ENCODE measurements at regions not wholly inside any gene's neighbourhood (a gene's known extent, or its start where the extent isn't known, plus 50 kb on each side); places are given as distances from the start of the nearest gene placed in this dataset.

GRCh38 chr5:106677057-106677456 lies 993.7 kb downstream of the EFNA5 start:
- ChIA-PET POLR2A (no interaction called here), CTCF (no interaction called here)
- Mint-ChIP-seq H3K9me3 (ENCODE audit: unreplicated experiment) (peaks cover 7% of the 10 kb centered on the region), H3K36me3 (ENCODE audit: insufficient read depth, unreplicated experiment) (no peaks in the 10 kb centered on the region), H3K27ac (ENCODE audit: low read depth, unreplicated experiment) (no peak overlapping the region), H3K4me1 (ENCODE audit: insufficient read depth, unreplicated experiment) (no peaks in the 10 kb centered on the region), H3K27me3 (ENCODE audit: insufficient read depth, unreplicated experiment) (no peaks in the 10 kb centered on the region), H3K4me3 (ENCODE audit: unreplicated experiment) (no peak overlapping the region)
- TF ChIP-seq CTCF (IDR thresholded peaks at IDR 0.05; ENCODE audit: unreplicated experiment), result no peak
- no peak for DNase-seq (ENCODE audit: unreplicated experiment)
- intact Hi-C loops (cut with micrococcal nuclease), result no loop called here
- no TSS peak for BruUV-seq (replicated peaks)

- no TSS peak for BruUV-seq (replicated peaks)
- POLR2A ChIA-PET, result no interaction called here
- no peaks in the 10 kb centered on the region for H3K27me3 Mint-ChIP-seq (ENCODE audit: insufficient read depth, unreplicated experiment)
- no peak overlapping the region for H3K4me3 Mint-ChIP-seq (ENCODE audit: unreplicated experiment)
- no peak for TF ChIP-seq CTCF (IDR thresholded peaks at IDR 0.05; ENCODE audit: unreplicated experiment)
- intact Hi-C loops (cut with micrococcal nuclease), result no loop called here
- peaks cover 7% of the 10 kb centered on the region for H3K9me3 Mint-ChIP-seq (ENCODE audit: unreplicated experiment)
- no peaks in the 10 kb centered on the region for H3K4me1 Mint-ChIP-seq (ENCODE audit: insufficient read depth, unreplicated experiment)
- DNase-seq (ENCODE audit: unreplicated experiment), result no peak
- H3K27ac Mint-ChIP-seq (ENCODE audit: low read depth, unreplicated experiment), result no peak overlapping the region
- CTCF ChIA-PET, result no interaction called here
- H3K36me3 Mint-ChIP-seq (ENCODE audit: insufficient read depth, unreplicated experiment), result no peaks in the 10 kb centered on the region
Measured at GRCh38 chr5:106675687-106676086, 995.0 kb downstream of the EFNA5 start.

GRCh38 chr5:106673941-106674340 lies 996.8 kb downstream of the EFNA5 start:
- Mint-ChIP-seq H3K27me3 (ENCODE audit: insufficient read depth, unreplicated experiment) (no peaks in the 10 kb centered on the region), H3K36me3 (ENCODE audit: insufficient read depth, unreplicated experiment) (no peaks in the 10 kb centered on the region), H3K4me1 (ENCODE audit: insufficient read depth, unreplicated experiment) (no peaks in the 10 kb centered on the region), H3K4me3 (ENCODE audit: unreplicated experiment) (no peak overlapping the region), H3K27ac (ENCODE audit: low read depth, unreplicated experiment) (no peak overlapping the region), H3K9me3 (ENCODE audit: unreplicated experiment) (peaks cover 7% of the 10 kb centered on the region)
- CTCF ChIA-PET, result no interaction called here
- no TSS peak for BruUV-seq (replicated peaks)
- DNase-seq (ENCODE audit: unreplicated experiment), result no peak
- TF ChIP-seq CTCF (IDR thresholded peaks at IDR 0.05; ENCODE audit: unreplicated experiment), result no peak
- POLR2A ChIA-PET, result no interaction called here
- intact Hi-C loops (cut with micrococcal nuclease), result no loop called here

- H3K27ac Mint-ChIP-seq (ENCODE audit: low read depth, unreplicated experiment), result no peak overlapping the region
- H3K27me3 Mint-ChIP-seq (ENCODE audit: insufficient read depth, unreplicated experiment), result no peaks in the 10 kb centered on the region
- no peaks in the 10 kb centered on the region for H3K36me3 Mint-ChIP-seq (ENCODE audit: insufficient read depth, unreplicated experiment)
- intact Hi-C loops (cut with micrococcal nuclease), result no loop called here
- no peaks in the 10 kb centered on the region for H3K4me1 Mint-ChIP-seq (ENCODE audit: insufficient read depth, unreplicated experiment)
- ChIA-PET CTCF (no interaction called here), POLR2A (no interaction called here)
- H3K4me3 Mint-ChIP-seq (ENCODE audit: unreplicated experiment), result no peak overlapping the region
- no TSS peak for BruUV-seq (replicated peaks)
- TF ChIP-seq CTCF (IDR thresholded peaks at IDR 0.05; ENCODE audit: unreplicated experiment), result no peak
- no peak for DNase-seq (ENCODE audit: unreplicated experiment)
- no peaks in the 10 kb centered on the region for H3K9me3 Mint-ChIP-seq (ENCODE audit: unreplicated experiment)
Measured at GRCh38 chr5:106661866-106662265, 1008.9 kb downstream of the EFNA5 start.

Measured in MCF 10A (cell line).